GM12865 (cell line): ENCODE measurements at regions not wholly inside any gene's neighbourhood (a gene's known extent, or its start where the extent isn't known, plus 50 kb on each side); places are given as distances from the start of the nearest gene placed in this dataset.

Source experiments
- DNase-seq: peaks from one replicate; pipeline ENCODE4 v3.0.0; 2010; ENCODE audit warnings: low read depth
- H3K4me3 ChIP-seq: 2 replicates; pipeline ENCODE4 v1.5.1; 2011; ENCODE audit warnings: mild to moderate bottlenecking, low read depth, low read length, control low read depth
- CTCF ChIP-seq: IDR thresholded peaks from 2 replicates; pipeline ENCODE4 v1.5.1; 2011; ENCODE audit warnings: low read length, control low read depth, low read depth, inconsistent platforms; ENCODE audit not compliant: insufficient read depth; ENCODE audit errors: missing control alignments

GRCh38 chr11:92688416-92688815 is 281.0 kb upstream of the MTNR1B start:
- DNase-seq = no peak
- no peak overlapping the region for H3K4me3 ChIP-seq
- TF ChIP-seq CTCF = no peak

GRCh38 chr11:92692826-92693546 is 276.5 kb upstream of the MTNR1B start:
- H3K4me3 ChIP-seq = no peak overlapping the region
- no peak for TF ChIP-seq CTCF
- no peak for DNase-seq

GRCh38 chr11:92696076-92696475 is 273.4 kb upstream of the MTNR1B start:
- no peak for TF ChIP-seq CTCF
- no peak for DNase-seq
- H3K4me3 ChIP-seq = no peak overlapping the region

- H3K4me3 ChIP-seq = no peak overlapping the region
- no peak for DNase-seq
- TF ChIP-seq CTCF = no peak
Measured at GRCh38 chr11:92697461-92698312, 271.8 kb upstream of the MTNR1B start.

GRCh38 chr11:92698742-92699141 is 270.7 kb upstream of the MTNR1B start:
- DNase-seq = no peak
- TF ChIP-seq CTCF = no peak

GRCh38 chr11:92702037-92702804 is 267.2 kb upstream of the MTNR1B start:
- H3K4me3 ChIP-seq = no peak overlapping the region
- no peak for DNase-seq
- TF ChIP-seq CTCF = no peak

More at GRCh38 chr11:92698742-92699141, 270.7 kb upstream of the MTNR1B start:
- H3K4me3 ChIP-seq = no peak overlapping the region
